ENCODE measurements at regions not wholly inside any gene's neighbourhood (a gene's known extent, or its start where the extent isn't known, plus 50 kb on each side); places are given as distances from the start of the nearest gene placed in this dataset.

DNA sequence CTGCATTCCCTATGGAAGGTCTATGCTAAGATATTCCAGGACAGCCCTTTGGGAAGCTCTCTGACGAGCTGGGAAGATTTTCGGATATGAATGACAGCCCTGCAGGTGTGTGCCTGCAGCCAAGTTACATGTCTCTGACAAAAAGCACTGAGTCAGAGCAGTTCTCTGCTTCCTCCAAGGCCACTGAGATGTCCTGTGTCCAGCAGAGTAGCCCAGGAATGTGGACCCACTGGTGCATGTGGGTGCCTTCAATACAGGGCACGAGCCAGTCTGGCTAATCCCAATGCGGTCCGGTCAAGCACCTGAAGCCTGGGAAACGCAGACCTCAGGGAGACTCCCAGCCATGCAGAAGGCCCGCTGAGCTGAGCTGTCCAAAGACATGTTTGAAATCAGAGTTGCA lies 565.7 kb downstream of the TCERG1L start:
- no peak for DNase-seq (ENCODE audit: low spot score)

DNA sequence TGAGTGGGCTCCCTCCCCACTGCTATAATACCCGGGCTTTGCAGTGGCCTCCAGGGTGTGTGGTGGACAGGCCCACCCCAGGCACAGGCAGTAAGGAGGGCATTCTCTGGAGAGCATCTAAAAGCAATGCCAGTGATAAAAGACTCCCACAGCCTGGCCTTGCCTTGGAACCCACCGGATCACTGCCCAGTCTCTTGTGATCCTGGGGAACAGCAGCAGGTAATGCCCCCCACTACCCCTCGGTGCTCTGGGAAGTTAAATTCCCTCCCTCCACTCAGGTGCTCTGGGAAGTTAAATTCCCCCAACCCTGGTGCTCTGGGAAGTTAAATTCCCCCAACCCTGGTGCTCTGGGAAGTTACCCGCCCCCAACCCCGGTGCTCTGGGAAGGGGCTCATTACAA lies 565.2 kb downstream of the TCERG1L start:
- DNase-seq (ENCODE audit: low spot score): no peak

DNA sequence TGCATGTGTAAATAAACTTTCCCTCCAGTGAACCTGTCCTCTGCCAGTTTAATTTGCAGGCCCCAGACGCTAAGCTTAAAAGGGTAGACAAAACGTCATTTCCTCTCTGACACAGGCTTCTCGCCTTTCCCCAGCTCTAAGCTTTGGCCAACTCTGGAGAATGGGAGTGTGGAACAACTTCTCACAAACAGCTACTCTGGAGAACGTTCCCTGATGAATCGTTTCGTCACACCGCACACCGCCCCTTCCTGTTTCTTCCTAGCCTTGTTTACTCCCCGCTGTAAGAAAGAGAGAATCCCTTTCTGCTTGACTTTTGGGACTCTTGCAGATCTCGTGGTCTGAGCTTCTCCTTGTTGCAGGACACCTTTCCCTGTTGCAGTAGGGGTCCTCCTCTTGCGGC lies 564.2 kb downstream of the TCERG1L start:
- DNase-seq (ENCODE audit: low spot score): no peak

DNA sequence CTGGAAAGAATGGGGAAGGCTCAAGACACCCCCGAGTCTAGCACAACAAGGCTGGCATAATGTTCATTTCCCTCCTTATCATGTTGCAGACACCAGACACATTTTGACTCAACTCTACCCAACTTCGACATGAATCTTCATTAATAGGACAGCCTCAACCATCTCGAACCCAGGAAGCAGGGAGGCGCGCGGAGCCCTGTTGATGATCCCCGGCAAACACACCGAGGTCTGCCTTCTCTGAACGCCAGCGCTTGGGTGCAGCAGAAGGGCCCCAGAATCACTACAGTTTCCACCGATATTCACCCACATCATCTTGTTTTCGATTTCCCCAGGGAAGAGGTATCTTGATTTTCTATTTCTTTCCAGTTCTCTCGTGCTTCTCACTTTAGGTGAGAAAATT lies 563.6 kb downstream of the TCERG1L start:
- no peak for DNase-seq (ENCODE audit: low spot score)

DNA sequence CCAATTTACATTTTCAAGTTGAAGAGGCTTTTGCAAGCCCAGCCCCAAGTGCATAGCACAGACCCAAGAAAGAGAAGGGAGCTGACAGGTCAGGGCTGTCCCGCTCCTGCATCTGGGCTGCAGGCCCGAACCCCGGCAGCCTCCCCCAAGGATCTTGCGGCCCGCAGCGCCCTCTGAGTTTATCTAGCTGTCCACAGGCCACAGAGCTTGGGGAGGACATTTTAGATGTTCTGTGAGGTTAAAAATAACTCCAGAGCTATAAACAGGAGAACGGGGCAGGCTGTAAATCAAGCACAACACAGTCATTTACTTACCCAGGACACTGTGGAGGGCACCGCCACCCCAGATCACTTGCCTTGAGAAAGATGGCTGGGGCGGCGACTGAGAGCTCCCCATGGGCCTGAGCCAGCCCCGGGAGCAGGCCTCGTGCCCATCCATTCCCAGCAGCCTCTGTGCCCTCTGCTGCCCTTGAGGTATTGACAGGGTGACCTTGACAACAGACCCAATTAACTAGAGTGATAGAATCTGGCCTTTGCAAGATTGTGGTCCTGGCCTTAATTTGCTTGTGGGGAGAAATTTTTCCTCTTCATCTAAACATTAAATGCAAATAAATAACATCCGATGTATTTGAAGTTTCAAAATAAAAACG lies 563.0 kb downstream of the TCERG1L start:
- DNase-seq (ENCODE audit: low spot score): no peak

DNA sequence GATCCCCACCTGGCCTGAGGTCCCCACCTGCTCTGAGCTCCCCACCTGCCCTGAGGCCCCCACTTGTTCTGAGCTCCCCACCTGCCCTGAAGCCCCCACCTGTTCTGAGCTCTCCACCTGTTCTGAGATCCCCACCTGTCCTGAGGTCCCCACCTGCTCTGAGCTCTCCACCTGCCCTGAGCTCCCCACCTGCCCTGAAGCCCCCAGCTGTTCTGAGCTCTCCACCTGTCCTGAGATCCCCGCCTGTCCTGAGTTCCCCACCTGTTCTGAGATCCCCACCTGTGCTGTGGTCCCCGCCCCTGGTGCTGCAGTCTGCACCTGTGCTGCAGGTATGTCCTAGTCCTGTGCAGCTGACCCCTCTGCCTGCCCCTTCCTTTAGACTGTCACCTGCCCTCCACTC lies 561.6 kb downstream of the TCERG1L start:
- DNase-seq (ENCODE audit: low spot score): no peak

DNA sequence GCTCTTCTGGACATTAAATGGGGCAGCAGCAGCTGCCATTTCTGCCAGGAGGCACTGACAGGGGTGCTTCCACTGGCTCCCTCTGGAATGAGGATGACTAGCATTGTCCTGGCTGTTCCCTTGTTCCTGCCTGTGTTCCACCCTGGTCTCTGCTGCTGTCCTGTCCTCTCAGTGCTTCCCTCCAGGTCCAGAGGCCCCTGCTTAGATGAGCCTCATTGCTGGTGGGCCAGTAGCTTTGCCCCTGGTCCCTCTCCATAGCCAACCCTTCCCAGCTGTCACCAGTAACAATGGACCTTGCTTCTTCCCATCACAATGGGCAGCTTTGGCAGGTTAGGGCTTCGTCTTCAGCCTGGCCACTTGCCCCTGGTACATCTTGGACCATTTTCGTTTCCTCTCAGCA lies 561.1 kb downstream of the TCERG1L start:
- DNase-seq (ENCODE audit: low spot score): no peak

DNA sequence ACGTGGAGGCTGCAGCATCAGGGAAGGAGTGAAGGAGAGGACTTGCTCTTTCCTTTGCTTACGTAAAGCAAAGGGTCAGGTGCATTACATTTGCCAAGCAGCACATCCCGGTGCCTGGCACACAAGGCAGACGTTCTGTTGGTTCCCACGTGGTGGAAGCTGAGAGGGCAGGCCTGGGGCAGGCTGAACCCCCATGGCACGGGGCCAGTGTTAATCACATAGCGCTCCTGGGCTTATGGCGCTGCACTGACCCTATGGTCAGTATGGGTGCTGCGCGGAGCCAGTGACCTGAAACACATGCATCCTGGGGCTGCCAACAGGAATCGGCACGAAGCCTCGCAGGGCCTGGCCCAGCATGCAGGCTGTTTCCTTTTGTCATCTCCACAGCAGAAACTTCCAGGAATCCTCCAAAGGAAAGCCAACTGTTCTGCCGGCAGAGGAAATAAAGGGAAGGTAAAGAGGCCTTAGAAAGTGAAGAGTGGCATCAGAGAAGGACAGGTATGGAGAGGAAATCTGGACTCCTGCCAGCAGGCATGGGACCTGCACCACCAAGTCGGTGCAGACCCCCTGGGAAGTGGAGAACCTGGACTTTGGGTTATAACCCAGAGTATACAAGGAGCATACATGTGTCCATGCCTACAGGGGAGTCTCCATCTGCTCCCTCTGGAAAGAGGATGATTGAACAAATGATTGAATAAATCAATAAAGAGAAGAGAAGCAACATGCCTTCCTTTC lies 560.2 kb downstream of the TCERG1L start:
- DNase-seq (ENCODE audit: low spot score): no peak

DNA sequence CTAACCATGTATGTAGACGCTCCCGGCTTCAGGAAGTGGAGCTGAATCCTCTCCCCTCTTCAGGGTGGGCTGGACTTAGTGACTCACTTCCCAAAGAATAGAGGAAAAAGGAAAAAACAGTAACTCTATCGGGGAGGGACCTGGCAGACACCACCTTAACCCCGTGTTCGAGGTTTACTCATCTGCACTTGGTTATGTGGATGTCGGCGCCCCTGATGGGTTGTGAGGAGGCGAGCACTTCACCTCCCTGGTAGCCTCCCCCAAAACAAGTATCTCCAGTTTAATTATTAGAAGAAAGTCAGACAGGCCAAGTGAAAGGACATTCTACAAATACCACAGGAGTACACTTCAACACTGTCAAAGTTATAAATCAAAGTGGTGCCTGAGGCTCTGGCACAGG lies 559.7 kb downstream of the TCERG1L start:
- DNase-seq (ENCODE audit: low spot score): no peak

DNA sequence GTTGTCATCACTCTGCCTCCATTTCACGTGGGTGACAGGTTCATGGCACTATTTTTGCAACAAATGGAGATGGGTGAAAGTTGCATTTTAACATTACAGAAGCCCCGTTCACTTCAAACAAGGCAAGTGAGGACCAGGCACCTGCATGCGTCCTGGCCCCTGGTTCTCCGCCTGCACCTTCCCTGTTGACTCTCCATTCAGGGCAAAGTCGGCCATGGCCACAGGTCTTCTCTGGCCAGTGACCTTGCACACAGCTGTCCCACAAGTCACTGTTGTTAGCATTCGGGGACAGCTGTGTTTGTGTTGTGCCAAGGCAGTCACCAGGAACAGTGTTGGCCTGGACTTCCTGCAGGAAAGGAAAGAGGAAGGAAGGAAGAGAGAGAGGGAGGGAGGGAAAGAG lies 554.9 kb downstream of the TCERG1L start:
- DNase-seq (ENCODE audit: low spot score): no peak

DNA sequence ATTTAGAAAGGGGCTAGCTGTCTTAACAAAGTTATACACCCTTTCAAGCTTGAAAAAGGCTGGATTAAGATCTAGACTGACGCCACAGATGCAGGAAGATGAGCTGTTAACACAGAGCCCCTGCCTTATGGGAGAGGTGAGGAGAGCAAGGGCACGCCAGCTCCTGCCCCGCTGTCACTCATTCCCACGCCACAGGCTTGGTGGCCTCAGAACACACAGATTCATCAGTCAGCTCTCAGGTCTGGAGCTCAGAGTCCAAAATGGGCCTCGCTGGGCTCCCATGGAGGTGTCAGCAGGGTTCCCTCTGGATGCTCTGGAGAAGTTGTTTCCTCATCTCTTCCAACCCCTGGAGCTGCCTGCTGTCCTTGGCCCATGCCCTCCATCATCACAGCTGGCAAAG lies 554.2 kb downstream of the TCERG1L start:
- DNase-seq (ENCODE audit: low spot score): no peak

DNA sequence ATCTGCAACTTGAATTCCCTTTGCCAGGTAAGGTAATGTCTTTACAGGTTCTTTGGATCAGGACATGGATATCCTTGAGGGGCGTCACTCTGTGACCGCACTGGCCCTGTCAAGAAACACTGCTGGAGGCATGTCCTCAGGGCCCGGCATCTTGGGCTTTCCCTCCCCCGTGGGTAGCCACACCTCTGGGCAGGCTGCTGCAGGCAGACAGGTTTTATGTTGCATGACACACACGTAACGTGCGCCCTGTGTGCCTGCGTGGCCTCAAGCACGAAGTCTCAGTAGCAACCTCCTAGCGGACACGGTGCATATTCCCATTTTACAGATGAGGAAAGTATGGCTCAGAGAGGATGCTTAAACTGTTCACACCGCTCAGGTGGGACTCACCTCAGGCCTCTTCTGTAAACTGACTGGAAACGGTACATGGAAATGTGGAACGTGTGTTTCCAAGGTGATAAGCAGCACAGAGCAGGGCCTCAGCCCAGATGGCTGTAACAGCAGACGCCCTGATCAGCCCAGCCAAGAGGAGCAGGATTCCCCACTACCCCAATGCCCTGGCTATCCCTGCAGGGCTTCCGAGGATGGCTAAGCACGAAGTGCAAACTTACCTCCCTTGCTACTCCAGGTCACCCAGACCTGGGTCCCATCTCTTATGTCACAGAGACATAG lies 553.6 kb downstream of the TCERG1L start:
- DNase-seq (ENCODE audit: low spot score): no peak

DNA sequence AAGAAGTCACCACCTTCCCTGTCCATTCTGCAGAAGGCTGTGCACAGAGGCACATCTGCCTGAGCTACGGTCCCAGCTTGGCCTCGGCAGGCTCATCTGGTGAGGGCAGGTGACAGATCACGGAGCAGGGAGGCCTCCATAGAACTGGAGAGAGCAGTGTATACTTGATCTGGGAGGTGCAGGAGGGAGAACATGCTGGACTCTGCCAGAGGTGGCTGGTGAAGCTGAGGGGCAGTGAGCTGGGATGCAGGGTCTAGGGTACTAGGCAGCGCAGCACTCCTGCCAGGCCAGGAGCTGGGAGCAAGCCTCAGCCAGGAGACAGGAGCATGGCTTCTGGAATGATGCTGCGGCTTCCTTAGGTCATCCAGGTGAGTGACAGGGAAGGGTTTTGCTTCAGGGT lies 553.0 kb downstream of the TCERG1L start:
- DNase-seq (ENCODE audit: low spot score): no peak

DNA sequence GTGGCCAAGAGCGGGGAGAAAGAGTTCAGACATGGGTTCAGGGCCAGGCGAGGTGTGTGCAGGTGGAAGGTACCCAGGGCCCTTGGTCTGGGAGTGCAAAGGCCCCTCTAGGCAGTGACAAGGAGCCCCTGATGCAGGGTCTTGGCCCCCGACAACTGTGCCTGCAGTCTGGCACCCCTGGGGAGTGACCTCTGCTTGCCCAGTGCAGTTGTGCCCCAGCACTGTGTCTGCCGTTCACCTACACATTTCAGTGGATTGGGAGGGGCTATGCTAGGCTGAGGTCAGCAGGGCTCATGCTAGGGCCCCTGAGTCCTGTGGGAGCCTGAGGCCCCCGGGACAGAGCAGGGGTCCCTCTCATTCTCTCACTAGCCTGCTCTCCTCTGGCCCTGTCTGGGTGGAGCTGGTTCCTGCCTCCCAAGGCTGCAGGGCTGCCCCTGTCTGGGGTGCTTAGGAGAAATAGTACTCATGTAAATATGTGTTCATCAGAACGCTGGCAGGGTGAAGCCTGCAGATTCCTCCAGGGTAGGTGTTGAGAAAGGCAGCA lies 550.4 kb downstream of the TCERG1L start:
- no peak for DNase-seq (ENCODE audit: low spot score)

DNA sequence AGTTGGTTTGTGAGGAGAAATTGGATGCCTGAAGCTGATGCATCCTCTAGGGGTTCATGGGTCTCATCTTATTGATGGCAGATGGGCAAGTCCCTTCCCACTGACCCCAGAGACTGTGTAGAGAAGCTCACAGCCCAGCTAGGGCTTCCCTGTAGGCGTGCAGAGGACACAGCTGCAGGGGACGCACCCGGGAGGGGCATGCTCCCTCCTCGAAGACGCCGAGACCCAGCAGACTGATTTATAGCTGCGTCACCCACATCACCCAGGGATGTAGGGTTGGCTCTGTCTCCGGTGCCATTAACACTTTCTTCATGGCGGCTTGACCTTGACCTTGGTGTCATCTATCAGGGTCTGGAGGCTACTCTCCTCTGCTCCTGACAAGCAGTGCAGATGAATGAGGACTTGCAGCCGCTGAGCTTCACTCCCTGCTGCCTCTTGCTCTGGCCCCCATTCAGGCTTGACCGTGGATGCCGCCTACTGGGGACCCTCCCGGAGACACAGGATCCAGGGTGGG lies 549.7 kb downstream of the TCERG1L start:
- DNase-seq (ENCODE audit: low spot score): no peak

DNA sequence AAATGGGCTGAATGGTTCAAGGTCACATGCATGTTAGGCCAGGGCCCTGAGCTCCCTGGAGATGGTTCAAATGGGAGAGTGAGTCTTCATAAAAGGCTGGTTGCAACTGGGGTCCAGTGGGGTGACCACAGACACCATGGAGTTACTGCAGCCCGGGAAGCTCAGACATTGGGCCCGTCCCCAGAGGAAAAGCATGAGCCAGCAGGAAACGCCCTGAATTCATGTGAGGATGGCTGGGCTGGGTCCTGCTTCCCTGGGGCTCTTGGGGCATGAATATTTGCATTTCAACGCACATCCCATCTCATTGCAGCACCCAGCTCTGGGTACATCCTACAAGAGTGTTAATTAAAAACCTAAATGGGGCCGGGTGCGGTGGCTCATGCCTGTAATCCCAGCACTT lies 549.0 kb downstream of the TCERG1L start:
- no peak for DNase-seq (ENCODE audit: low spot score)

DNA sequence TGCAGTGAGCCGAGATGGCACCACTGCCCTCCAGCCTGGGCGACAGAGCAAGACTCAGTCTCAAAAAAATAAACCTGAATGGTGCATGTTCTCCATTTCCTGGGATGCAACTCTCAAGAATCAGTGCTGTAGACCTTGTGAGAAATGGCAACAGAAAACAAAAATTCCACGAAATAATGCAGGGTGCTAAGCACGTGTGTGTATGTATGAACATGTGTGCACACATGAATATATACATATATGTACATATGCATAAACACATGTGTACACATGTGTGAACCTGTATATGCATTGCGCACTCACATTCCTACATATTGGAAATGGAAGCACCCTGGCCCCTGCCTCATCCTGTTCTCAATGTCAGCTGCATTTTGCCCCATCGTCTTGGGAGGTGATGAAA lies 548.5 kb downstream of the TCERG1L start:
- no peak for DNase-seq (ENCODE audit: low spot score)

DNA sequence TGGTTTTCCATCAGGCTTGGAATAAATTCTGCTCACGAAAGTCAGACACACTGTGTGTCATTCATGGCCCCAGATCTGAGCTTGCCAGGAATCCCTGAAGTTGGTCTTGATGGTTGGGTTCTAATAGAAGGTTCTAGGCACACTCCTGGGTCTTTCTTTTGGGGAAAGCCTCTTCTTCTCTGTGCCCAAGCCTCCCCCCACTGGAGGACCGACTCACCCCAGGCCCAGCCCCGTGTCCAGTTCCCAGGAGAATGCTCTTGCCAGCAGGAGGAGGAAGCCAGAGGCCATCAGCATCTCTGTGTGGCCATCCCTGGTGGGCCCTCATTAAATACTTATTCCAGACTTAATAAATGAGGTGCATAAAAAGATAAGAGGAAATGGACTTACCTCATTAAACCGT lies 548.0 kb downstream of the TCERG1L start:
- no peak for DNase-seq (ENCODE audit: low spot score)

DNA sequence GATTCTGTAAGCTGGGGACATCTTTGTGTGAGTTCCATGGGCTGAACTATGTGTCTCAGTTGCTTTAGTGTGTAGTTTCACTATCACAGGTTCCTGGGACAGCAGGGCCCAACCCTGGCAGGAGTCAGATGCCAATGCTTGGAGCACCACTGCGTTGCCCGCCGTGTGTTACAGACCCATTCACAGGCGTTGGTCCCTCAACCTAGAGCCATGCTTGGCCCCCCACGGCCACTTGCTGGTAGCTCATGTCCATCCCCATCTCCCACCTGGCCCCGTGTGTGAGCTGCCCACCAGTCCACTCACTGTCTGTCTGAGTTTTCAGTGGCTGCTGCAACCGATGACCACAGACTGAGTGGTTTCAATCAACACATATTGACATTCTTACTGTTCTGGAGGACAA lies 546.9 kb downstream of the TCERG1L start:
- no peak for DNase-seq (ENCODE audit: low spot score)

DNA sequence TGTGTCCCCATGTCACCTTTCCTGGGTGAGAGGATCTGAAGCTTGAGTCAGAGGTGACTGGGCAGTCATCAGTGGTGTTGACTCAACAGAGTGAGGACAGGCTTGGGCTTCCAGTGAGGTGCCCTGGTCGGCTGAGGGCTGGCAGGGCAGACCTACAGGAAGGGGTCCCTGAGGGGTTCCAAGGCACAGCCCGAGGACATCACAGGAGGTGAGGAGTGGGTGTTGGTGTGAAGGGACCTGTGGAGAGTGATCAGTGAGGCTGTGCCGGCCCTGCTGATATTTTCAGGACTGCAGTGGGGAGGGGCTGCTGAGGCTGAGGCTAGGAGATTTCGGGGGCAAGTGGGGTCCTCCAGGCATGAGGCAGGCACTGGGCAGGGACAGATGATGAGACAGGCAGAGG lies 545.5 kb downstream of the TCERG1L start:
- no peak for DNase-seq (ENCODE audit: low spot score)

DNA sequence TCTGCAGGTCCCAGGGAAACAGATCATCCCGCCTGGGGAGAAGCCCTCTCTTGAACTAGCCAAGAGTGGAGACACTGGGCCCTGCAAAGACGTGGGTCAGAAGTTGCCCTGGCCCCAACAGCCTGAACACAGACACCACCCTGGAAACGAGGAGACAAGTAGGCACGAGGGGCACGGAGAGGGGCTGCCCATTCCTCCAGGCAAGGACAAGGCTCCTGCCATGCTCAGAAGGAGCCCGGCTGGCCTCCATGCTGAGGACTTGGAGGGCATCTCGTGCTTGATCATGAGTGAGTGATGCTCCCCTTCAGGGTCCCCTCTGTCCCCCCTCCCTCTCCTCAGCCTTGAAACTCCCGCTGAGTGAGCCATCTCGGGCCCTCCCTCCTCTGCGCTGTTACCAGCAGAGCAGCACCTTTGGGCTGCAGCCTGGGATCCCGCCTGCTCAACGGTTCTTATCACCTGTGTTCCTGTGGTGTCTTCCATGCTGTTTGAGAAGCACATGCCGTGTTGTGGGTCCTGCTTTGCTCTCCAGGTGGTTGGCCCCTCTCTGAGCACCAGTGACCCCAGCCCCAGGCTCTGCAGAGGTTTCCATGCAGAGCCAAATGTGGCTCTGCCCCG lies 544.3 kb downstream of the TCERG1L start:
- DNase-seq (ENCODE audit: low spot score): no peak

DNA sequence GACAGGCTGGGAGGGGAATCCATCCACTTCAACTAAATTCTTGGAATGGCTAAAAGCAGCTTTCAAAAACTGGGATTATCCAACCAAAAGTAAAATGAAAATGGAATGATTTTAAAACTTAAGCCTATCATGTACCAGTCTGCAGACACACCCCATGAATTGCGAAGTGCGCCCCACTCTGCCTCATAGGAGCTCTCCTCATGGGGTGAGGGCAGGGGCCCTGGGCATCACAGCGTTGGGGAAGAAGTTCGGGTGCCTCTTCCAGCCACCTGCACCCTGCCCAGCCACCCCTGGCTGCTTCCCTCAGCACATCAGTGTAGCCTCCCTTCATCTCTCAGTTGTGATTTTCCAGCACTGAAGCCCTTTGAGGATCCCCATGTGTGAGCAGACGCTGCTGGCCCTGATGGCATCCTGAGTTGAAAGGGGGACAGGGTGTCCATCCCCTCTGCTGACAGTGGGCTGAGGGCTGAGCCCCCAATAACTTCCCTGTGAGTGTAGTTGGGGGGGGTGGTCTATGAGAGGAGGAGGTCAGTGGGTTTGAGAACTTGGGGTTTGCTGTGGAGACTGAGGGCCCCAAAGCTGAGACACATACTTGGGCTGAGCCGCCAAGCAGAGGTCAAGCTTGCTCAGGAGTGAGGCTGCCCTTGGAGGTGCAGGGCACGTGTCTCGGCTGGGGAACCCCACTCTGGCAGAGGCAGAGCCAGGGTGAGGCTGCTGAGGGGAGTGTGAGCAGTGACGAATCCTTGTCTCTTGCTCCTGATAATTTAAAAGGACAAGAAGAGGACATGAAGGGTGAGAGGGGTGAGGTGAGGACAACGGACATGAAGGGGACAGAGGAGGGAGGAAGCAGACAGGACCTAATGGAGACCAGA lies 542.1 kb downstream of the TCERG1L start:
- no peak for DNase-seq (ENCODE audit: low spot score)
